ENCODE measurements at regions not wholly inside any gene's neighbourhood (a gene's known extent, or its start where the extent isn't known, plus 50 kb on each side); places are given as distances from the start of the nearest gene placed in this dataset.

DNA sequence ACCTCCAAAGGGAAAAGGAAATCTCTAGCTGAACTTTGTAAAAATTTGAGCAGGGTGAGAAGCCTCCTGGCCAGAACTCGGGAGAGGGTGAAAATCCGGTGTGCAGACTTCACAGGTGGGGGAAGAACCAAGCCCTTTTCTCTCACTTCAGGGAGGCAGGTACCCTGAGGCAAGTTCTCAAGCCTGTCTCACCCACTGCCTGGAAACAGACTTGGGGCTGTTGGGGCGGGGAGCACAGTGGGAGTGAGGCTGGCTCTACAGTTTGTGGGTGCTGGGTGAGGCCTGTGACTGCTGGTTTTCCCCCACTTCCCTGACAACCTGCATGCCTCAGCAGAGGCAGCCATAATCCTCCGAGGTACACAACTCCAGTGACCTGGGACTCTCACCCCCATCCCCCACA, 187.1 kb downstream of the KIF4B start:
- TF ChIP-seq GATA2 (IDR thresholded peaks at IDR 0.05; ENCODE audit: low read depth, low read length): no peak
- TF ChIP-seq GATA3 (IDR thresholded peaks at IDR 0.05; ENCODE audit: low read depth, low read length): no peak

DNA sequence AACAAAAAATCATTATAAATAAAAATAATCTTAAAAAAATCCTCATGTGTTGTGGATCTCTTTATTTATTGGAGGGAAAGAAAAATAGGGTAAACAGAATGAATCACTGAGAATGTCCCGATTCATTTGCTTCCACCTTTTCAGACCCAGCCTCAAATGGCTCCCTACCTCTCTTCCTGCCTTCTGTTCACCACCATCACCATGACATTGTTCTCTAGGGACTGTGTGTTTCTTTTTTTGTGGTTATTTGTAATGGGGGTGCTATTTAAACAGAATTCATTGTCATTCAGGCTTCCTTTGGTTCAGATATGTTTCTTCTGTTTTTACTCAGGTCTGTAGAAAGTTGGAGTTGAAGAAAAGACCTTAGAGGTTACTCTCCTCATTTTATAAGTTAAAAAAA, 198.2 kb downstream of the KIF4B start:
- TF ChIP-seq GATA2 (IDR thresholded peaks at IDR 0.05; ENCODE audit: low read depth, low read length) (no peak), GATA3 (IDR thresholded peaks at IDR 0.05; ENCODE audit: low read depth, low read length) (no peak)

DNA sequence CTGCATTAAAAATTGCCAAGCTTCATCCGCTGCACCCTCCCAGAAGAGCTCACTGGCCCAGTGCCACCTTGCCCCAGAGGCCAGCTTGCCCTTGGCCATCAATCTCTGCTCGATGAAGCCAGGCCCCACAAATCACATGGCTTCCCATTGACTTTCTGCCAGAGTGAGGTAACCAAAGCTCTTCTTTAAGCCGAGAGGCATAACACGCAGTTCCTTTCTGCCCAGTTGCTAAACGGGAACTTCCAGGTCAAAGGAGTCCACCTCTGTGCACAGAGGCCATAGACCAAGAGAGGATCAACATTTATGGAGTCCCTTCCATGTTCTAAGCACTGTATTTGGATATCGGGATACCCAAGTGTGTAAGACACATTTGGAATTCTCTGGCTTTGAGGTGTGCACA, 208.8 kb downstream of the KIF4B start:
- TF ChIP-seq GATA3 (IDR thresholded peaks at IDR 0.05; ENCODE audit: low read depth, low read length) (no peak), GATA2 (IDR thresholded peaks at IDR 0.05; ENCODE audit: low read depth, low read length) (no peak)

DNA sequence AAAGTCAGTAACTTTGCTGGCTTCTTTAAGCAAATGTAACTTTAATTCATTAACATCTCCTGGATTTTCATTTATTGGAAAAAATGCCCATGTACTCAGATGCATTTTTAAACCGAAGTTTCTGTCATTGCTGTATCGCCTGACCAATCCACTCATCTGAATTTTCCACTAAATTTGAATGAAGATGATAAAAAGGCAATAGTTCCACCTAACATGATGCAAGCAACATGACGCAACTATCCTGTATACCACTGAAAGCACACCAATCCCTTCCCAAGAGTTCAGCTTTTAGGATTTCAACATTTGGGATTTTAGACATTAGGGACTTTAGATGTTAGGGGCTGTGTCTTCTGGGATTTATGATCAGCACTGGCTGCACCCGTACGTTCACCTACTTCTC, 215.6 kb downstream of the KIF4B start:
- TF ChIP-seq GATA3 (IDR thresholded peaks at IDR 0.05; ENCODE audit: low read depth, low read length): no peak

DNA sequence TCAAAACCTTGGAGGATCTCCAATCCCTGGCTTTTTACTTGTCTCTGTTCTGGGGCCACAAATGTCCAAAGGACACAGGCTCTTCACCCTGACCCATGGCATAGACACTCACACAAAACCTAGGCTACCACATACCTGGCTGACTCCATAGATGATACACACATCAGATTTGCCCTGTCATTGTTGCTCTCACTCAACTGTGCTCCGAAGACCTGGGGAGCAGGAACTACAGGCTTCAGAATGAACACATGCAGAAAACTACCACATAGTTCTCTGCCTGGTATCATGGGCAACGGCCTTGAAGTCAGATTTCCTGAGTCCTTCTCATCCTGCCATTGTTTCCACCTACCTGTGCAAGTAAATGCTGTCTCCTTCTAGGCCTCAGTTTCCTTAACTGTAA, 226.2 kb downstream of the KIF4B start:
- TF ChIP-seq GATA2 (IDR thresholded peaks at IDR 0.05; ENCODE audit: low read depth, low read length): no peak
- no peak for TF ChIP-seq GATA3 (IDR thresholded peaks at IDR 0.05; ENCODE audit: low read depth, low read length)

DNA sequence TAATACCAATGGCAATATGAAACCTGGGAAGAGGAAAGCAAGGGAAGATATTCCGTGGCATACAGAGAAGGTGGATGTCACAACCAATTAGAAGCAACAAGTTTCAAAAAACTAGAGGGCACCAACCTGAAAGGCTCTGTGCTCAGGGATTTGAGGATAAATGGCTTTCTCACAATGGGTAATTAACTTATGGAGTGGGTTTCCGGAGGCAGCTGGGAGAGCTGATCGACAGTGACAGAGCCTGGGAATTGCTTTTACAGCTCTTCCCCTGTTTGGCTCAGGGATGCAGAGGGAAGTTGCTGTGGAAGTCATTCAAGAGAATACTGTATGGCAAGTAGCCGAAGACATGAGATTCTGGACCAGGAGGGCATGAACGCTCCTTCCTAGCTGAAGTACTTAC, 237.0 kb downstream of the KIF4B start:
- TF ChIP-seq GATA3 (IDR thresholded peaks at IDR 0.05; ENCODE audit: low read depth, low read length): no peak
- no peak for TF ChIP-seq GATA2 (IDR thresholded peaks at IDR 0.05; ENCODE audit: low read depth, low read length)

DNA sequence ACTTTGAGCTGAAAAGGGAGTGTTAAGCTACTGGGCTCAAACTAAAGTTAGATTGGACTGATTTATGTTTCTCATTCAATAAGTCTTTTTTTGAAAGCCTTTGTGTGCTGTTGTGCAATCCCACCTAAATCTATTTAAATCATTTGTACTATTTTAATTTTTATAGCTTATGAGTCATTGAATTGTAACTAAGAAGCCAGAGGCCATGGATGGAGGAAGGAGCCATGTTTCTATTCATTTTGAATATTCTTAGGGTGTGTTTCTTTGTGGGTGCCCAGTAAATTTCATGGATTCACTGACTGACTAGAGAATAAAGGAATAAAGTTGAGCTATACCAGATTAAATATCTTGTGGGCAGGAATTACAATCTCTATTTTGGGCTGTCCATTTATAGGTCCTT, 238.5 kb downstream of the KIF4B start:
- no peak for TF ChIP-seq GATA3 (IDR thresholded peaks at IDR 0.05; ENCODE audit: low read depth, low read length)
- TF ChIP-seq GATA2 (IDR thresholded peaks at IDR 0.05; ENCODE audit: low read depth, low read length): no peak

DNA sequence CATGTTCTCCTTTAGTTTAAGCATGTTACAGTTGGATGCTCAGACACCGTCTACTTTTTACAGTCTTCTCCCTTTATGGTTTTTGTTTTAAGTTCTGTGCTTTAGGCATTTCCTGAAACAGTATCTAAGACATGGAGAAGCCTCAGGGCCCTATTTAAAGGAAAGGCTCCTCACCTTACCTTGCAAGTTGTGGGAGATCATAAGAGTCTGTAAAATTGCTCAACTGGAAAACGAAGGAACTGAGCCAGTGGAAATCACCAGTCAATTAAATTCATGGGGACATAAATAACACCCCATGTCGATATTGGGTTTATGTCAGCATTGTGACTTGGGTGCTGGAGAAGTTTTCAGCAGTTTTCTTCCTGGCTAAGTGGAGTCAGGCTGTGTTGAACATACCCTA, 239.2 kb downstream of the KIF4B start:
- TF ChIP-seq GATA2 (IDR thresholded peaks at IDR 0.05; ENCODE audit: low read depth, low read length): no peak
- TF ChIP-seq GATA3 (IDR thresholded peaks at IDR 0.05; ENCODE audit: low read depth, low read length): no peak

DNA sequence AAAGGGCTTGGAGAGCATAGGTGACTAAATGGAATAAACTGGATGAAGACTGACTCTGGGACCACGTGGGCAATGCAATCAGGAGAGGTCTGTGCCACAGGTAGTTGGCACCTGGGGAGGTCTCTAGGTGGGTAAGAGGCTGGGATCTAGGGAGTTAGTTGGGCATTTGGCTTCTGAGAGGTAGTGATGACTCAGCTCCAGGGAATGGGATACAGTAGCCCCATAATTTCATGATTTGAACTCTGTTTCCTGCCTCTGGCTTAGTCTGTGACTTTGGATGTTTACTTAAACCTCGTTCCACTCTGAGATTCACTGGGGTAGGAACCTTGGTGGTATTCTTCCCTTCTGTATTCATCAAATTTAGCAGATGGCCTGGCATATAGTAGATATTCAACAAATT, 240.8 kb downstream of the KIF4B start:
- TF ChIP-seq GATA2 (IDR thresholded peaks at IDR 0.05; ENCODE audit: low read depth, low read length) (no peak), GATA3 (IDR thresholded peaks at IDR 0.05; ENCODE audit: low read depth, low read length) (no peak)

DNA sequence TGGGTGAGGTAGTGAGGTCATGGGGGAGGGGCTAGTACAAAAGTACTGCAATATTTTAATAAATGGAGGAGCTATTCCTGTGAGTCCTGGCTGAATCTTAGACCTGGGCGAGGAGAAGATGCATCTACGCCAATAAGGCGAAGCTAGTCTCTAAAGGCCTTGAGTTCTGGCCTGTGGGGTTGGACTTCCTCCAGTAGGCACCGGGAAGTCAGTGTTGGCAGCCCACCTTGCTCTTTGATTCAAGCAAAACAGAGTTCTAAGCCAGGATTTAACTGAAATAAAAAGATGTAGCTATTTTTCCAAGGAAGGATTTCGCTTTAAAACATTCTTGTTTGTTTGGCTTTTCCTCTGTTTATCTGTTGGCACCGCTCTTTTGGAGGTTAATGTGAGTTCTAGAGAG, 244.6 kb downstream of the KIF4B start:
- TF ChIP-seq GATA3 (IDR thresholded peaks at IDR 0.05; ENCODE audit: low read depth, low read length) (no peak), GATA2 (IDR thresholded peaks at IDR 0.05; ENCODE audit: low read depth, low read length) (no peak)

DNA sequence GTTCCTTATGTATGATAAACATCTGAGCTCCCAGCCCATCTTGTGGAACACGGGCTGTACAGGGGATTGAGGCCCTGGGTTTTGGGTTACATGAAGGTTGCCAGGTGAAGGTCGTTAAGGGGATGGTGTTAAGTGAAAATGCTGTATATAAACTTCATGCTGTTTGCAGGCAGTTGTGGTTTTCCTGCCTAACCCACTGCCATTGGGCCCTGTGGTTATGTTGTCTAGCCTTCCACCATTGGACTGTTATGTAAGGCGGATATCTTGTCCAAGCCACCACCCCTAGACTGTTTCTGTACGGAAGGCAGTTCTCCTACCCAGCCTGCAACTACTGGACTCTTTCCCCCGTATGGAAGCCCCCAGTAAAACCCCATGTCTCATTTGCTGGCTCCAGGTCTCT, 246.1 kb downstream of the KIF4B start:
- TF ChIP-seq GATA3 (IDR thresholded peaks at IDR 0.05; ENCODE audit: low read depth, low read length) (no peak), GATA2 (IDR thresholded peaks at IDR 0.05; ENCODE audit: low read depth, low read length) (no peak)

DNA sequence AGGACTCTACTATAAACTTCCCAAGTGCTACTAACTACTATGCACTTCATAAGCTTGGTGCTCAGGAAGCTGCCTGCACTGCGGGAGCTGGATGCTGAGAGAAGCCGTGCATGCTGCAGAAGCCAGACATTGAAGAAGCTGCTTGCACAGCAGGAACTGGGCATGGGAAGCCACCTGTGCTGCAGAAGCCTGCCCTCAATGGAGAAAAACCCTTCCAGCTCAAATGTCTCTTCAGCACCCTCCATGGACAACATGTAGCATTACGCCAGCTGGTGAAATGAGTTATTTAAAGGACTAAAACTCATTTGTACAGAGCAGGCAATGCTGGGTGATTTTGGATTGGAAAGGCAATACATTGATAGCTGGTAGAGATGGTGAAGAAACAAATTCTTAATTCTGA, 247.2 kb downstream of the KIF4B start:
- TF ChIP-seq GATA2 (IDR thresholded peaks at IDR 0.05; ENCODE audit: low read depth, low read length) (no peak), GATA3 (IDR thresholded peaks at IDR 0.05; ENCODE audit: low read depth, low read length) (no peak)

DNA sequence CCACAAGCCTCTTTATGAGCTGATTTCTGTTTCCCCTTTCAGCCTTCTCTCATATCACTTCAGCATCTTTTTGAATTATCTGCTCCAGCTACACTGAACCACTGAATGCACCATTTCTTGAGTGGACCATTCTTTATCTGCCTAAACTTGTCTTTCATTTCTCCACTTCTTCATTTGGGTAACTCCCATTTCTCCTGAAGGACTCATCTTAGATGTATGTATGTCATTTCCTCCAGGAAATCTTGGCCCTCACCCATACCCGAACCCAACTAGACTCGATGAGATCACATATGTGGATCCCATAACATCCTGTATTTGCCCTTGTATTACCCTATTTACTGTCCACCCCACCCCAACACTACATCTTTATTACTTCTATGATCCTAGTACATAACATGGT, 249.8 kb downstream of the KIF4B start:
- TF ChIP-seq GATA3 (IDR thresholded peaks at IDR 0.05; ENCODE audit: low read depth, low read length) (no peak), GATA2 (IDR thresholded peaks at IDR 0.05; ENCODE audit: low read depth, low read length) (no peak)

DNA sequence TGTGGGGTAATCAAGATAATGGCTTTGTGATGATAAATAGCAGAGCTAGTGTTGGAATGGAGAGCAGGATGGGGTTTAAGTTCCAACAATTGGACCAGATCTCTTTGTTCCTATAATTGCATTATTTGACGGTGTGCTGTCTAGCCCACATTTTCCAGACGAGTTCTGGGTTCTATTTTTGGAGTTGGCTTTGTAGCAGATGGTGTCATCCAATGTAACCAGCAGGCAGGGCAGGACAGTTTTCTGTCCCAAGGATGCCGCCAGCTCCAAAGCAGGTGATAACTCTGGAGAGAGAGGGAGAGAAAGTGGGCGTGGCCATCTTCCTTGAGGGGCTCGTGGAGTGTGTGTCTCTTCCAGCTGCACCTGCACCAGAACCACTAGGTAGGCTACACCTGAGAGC, 251.3 kb downstream of the KIF4B start:
- TF ChIP-seq GATA2 (IDR thresholded peaks at IDR 0.05; ENCODE audit: low read depth, low read length) (no peak), GATA3 (IDR thresholded peaks at IDR 0.05; ENCODE audit: low read depth, low read length) (no peak)

DNA sequence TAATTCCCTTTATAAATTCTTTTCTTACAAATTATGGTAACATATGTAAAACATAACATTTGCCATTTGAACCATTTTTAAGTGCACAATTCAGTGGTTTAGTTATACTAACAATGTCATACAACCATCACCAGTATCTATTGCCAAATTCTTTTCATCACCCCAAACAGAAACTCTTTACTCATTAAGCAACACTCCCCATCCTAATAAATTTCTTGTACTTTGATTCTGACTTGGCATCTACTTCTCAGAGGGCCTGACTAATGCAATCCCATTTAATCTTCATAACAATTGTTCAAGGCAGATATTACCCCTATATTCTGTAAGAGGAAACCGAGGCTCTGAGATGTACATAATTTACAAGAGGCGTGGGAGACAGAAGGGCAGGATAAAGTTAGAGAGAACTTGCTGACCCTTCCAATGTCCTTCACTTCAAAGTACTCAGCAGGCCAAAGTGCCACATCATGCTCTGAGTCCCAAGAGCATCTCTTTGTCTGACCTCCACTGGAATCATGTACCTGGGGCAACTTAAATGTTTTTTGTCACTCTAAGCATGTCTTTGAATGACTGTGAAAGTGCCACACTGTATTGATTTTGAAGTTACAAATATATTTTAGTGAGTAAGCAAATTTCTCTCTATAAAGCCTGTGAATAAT, 255.3 kb downstream of the KIF4B start:
- TF ChIP-seq GATA2 (IDR thresholded peaks at IDR 0.05; ENCODE audit: low read depth, low read length) (no peak), GATA3 (IDR thresholded peaks at IDR 0.05; ENCODE audit: low read depth, low read length) (no peak)

DNA sequence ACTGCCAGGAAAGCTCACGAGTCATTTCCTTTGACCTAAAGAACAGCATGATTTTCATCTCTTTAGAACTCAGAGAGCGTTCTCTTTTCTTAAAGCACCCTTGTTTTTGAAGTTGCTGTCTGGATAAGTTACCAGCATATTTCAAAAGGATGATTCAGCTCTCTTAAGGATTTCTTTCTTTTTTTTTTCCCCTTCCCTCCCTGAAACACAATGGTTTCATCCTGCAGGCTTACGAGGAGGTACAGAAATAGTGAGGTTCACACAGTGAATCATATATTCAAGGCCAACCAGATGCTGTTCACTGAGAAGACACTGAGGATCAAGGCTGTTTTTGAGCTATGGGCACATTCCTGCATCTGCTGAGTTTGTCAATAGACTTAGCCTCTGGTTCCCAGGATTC, 257.2 kb downstream of the KIF4B start:
- TF ChIP-seq GATA3 (IDR thresholded peaks at IDR 0.05; ENCODE audit: low read depth, low read length) (no peak), GATA2 (IDR thresholded peaks at IDR 0.05; ENCODE audit: low read depth, low read length) (no peak)

All from SH-SY5Y (cell line).